SK-N-MC (cell line): ENCODE measurements at regions not wholly inside any gene's neighbourhood (a gene's known extent, or its start where the extent isn't known, plus 50 kb on each side); places are given as distances from the start of the nearest gene placed in this dataset.

Experiments
- DNase-seq: peaks from one replicate; pipeline ENCODE4 v3.0.0-alpha.2; 2011; ENCODE audit warnings: low read depth, low spot score
- H3K27ac ChIP-seq: fragments of 200-600 bp; sonication (generic); 2 replicates; pipeline ENCODE4 v1.5.1; 2016; ENCODE audit warnings: mixed run types
- H3K36me3 ChIP-seq: fragments of 200-600 bp; sonication (generic); 2 replicates; pipeline ENCODE4 v1.6.1; 2017; ENCODE audit warnings: antibody characterized with exemption, low read length, mixed read lengths; ENCODE audit not compliant: insufficient read depth
- H3K4me3 ChIP-seq: fragments of 200-600 bp; sonication (generic); 2 replicates; pipeline ENCODE4 v1.5.1; 2016
- H3K9ac ChIP-seq: fragments of 200-600 bp; sonication (generic); 2 replicates; pipeline ENCODE4 v1.8.0; 2017; ENCODE audit warnings: mixed run types, mixed read lengths; ENCODE audit not compliant: insufficient read length
- H3K9me3 ChIP-seq: fragments of 200-600 bp; sonication (generic); 2 replicates; pipeline ENCODE4 v1.6.1; 2017; ENCODE audit warnings: low read depth, mild to moderate bottlenecking, antibody characterized with exemption, low read length, moderate library complexity, mixed read lengths
- EZH2 ChIP-seq: fragments of 200-600 bp; sonication (generic); IDR thresholded peaks from one replicate; pipeline ENCODE4 v1.6.1; 2017; ENCODE audit warnings: antibody characterized with exemption
- FOXP2 ChIP-seq: optimal IDR thresholded peaks from 2 replicates; pipeline ENCODE3; 2011; ENCODE audit warnings: mild to moderate bottlenecking, moderate library complexity; ENCODE audit not compliant: insufficient read depth; ENCODE audit errors: extremely low read length, control extremely low read depth
- POLR2AphosphoS5 ChIP-seq: IDR thresholded peaks from 2 replicates; pipeline ENCODE4 v1.6.1; 2012; ENCODE audit warnings: mild to moderate bottlenecking, low read depth, low read length, borderline replicate concordance

DNA sequence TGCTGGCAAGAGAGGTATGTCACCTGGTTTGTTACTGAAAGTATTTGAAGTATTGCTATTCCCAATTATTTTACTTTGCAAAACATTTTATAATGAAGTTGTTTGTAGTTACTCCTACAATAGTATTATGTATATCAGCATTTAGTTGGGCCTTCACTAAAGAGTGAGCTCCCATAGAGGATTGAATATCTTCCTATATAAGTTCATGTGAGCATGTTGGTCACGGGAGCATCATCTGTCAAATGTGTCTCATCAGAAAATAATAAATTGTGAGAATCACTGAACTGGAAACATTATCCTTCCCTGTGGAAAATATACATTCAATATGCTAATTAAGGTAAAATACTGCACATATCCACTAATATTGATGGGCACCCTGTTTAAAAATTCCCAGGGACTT is 360.1 kb upstream of the ADGRL3 start:
- H3K9ac ChIP-seq: no peak overlapping the region
- H3K4me3 ChIP-seq: no peak overlapping the region
- no peak for TF ChIP-seq FOXP2
- no peak for TF ChIP-seq POLR2AphosphoS5
- no peak for TF ChIP-seq EZH2
- no peak for DNase-seq
- H3K36me3 ChIP-seq: no peaks in the 10 kb centered on the region
- H3K27ac ChIP-seq: no peak overlapping the region
- H3K9me3 ChIP-seq: no peaks in the 10 kb centered on the region

DNA sequence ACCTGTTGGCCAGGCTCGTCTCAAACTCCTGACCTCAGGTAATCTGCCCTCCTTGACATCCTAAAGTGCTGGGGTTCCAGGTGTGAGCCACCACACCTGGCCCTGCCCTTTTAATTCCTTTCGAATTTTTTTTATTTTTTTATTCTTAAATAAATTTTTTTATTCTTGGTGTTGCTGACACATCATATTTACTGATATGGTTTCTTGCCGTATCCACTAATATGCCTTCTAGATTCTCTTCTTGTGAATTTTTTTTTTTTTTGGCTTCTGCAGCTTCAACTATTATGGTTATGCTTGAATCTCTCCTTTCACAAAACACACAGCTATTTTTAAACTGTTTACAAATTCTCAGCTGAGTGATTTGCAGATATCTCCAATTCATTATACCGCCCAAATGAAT is 353.4 kb upstream of the ADGRL3 start:
- DNase-seq: no peak
- TF ChIP-seq EZH2 (no peak), FOXP2 (no peak), POLR2AphosphoS5 (no peak)

DNA sequence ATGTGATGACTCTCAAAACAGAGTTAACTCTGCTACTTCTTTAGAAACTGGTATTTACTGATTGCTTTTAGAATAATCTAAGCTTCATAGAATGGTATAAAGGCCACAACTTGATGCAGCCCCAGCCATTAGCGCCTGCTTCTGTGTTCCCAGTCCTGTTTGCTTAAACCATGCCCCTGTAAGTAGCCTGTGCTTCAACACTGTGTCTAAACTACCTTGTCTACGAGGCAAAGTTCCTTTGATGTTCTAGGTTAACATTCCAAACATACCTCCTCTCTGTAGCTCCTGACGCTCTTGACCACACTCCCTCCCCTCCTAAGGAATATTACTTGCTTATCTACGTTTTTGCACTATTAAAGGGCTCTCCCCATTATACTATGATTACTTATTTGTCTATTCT is 352.5 kb upstream of the ADGRL3 start:
- no peaks in the 10 kb centered on the region for H3K36me3 ChIP-seq
- TF ChIP-seq POLR2AphosphoS5: no peak
- no peak for TF ChIP-seq FOXP2
- no peak for TF ChIP-seq EZH2
- DNase-seq: no peak
- no peak overlapping the region for H3K27ac ChIP-seq
- no peaks in the 10 kb centered on the region for H3K9me3 ChIP-seq
- H3K4me3 ChIP-seq: no peak overlapping the region
- H3K9ac ChIP-seq: no peak overlapping the region

More for the DNA sequence above, 353.4 kb upstream of the ADGRL3 start:
- Histone ChIP-seq H3K9me3 (no peaks in the 10 kb centered on the region), H3K4me3 (no peak overlapping the region), H3K9ac (no peak overlapping the region), H3K27ac (no peak overlapping the region), H3K36me3 (no peaks in the 10 kb centered on the region)

DNA sequence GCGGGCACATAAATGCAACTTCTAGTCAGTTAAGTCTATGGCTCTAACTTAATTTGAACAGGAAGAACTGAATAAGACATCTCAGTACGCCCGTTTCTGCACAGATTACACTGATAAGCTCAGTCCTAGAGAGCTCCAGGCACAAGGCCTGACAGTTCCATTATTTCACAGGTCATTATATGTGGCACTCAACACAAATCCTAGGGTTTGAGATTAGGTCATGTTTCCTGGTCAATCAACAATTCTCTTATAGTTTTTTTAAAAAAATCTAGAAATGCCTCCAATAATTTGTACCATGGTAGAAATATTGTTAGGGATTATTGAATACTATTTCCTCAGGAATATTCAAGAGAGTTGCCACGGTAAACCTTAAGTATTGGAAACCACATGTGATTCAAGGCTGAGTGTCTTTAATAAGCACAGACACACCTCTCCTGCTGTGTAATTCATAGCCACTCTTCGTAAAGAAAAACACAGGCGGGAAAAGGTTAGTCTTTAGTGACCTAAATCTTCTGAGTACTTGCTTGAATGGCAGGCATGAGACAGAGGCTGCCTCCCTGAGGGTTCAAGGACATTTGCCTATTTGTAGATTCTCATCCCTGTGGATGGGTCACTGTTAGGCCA is 342.9 kb upstream of the ADGRL3 start:
- H3K27ac ChIP-seq: no peak overlapping the region
- no peaks in the 10 kb centered on the region for H3K36me3 ChIP-seq
- no peak overlapping the region for H3K9ac ChIP-seq
- TF ChIP-seq FOXP2 (no peak), POLR2AphosphoS5 (no peak), EZH2 (no peak)
- no peak overlapping the region for H3K4me3 ChIP-seq
- DNase-seq: no peak
- H3K9me3 ChIP-seq: no peaks in the 10 kb centered on the region

DNA sequence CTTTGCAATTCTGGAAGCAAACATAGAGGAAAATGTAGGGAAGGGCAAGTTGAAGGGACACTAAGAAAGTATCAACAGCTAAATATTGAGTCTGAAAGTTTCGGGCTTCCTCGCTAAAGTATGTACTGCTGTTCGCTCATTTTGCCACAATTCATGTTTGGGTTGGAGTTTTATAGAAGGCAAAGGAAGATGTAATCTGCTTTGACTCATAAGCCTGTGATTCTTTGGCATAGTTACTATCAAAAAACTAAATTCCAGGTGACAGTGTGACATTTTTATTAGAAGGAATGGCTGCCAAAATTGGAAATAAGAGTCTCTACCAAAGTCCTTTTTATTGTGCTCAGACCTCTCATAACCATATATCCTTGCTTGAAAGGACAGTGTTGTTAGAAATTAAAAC is 336.7 kb upstream of the ADGRL3 start:
- H3K36me3 ChIP-seq: no peaks in the 10 kb centered on the region
- no peak overlapping the region for H3K27ac ChIP-seq
- no peak overlapping the region for H3K4me3 ChIP-seq
- no peak overlapping the region for H3K9ac ChIP-seq
- TF ChIP-seq POLR2AphosphoS5 (no peak), FOXP2 (no peak), EZH2 (no peak)
- H3K9me3 ChIP-seq: no peaks in the 10 kb centered on the region
- no peak for DNase-seq

DNA sequence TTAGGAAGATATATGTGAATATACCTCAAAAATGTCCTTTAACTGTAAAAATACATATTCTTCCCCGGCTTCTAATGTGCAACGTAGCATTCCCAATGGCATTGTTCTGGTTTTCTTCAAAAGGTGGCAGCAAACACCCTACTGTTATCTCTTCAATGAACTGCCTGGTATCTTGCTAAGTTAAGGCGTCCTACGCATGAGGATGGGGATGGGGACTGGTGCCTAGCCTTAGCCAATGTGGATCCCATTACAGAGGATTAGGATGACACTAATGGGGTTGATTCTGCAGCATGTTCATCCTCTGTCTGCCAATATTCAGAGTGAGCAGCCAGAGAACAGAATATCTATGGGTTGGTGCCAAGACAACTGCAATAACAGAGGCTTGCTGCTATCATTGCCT is 334.9 kb upstream of the ADGRL3 start:
- H3K27ac ChIP-seq: no peak overlapping the region
- no peak for TF ChIP-seq POLR2AphosphoS5
- TF ChIP-seq FOXP2: no peak
- TF ChIP-seq EZH2: no peak
- no peak for DNase-seq
- H3K36me3 ChIP-seq: no peaks in the 10 kb centered on the region
- H3K4me3 ChIP-seq: no peak overlapping the region
- no peaks in the 10 kb centered on the region for H3K9me3 ChIP-seq
- no peak overlapping the region for H3K9ac ChIP-seq

DNA sequence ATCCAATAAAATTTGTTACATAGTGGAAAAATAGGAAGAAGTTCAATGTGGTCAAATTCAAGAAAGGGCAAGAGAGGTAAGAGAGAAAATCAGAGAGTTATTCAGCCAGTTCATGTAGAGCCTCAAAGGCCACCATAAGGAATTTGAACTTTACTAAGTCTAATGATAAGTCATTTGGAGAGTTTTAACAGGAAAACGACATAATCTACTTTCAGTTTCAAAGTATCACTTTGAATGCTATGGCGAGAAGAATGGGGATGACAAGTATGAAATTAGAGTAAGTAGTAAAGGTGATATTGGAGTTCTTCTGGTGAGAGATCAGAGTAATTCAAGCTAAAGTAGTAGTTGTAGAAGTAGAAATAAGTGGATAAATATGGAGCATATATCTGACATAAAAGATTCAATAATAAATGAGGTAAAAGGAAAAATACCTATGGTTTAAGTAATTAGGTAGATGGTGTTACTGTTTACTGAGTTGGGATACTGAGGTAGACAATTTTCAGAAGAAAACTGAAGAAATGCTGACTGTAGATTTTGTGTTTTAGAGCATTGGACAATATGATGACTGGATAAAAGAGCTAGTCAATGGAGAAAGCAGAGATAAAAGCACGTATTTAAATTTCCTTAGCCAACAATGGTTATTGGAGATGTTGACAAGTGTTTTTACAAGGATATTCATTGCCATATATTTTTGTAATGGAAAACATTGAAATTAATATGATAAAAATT is 331.7 kb upstream of the ADGRL3 start:
- TF ChIP-seq POLR2AphosphoS5 (no peak), EZH2 (no peak), FOXP2 (no peak)

DNA sequence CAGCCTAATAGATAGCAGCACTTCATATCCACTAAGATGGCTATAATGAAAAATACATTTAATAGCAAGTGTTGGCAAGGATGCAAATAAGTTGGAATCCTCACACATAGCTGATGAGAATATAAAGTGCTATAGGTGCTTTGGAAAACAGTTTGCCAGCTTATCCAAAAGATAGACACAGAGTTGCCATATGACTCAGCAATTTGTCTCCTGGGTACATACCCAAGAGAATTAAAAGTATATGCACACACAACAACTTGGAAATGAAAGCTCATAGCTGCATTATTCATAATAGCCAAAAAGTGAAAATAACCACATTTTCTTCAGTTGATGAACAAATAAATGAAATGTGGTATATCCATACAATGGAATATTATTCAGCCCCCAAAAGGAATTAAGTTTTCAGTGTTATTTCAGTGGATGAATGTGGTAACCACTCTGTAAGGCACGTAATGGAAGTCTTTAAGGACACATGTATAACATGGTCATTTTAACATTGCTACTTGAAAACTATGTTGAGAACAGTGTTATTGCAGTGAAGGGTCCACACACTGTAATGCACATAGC is 320.9 kb upstream of the ADGRL3 start:
- no peak overlapping the region for H3K9ac ChIP-seq
- H3K36me3 ChIP-seq: no peaks in the 10 kb centered on the region
- no peak for DNase-seq
- H3K4me3 ChIP-seq: no peak overlapping the region
- H3K27ac ChIP-seq: no peak overlapping the region
- no peaks in the 10 kb centered on the region for H3K9me3 ChIP-seq
- TF ChIP-seq FOXP2 (no peak), EZH2 (no peak), POLR2AphosphoS5 (no peak)

More for the DNA sequence above, 331.7 kb upstream of the ADGRL3 start:
- Histone ChIP-seq H3K9me3 (no peaks in the 10 kb centered on the region), H3K36me3 (no peaks in the 10 kb centered on the region), H3K9ac (no peak overlapping the region), H3K27ac (no peak overlapping the region), H3K4me3 (no peak overlapping the region)
- no peak for DNase-seq
